AG08396 (cell line): ENCODE measurements at regions not wholly inside any gene's neighbourhood (a gene's known extent, or its start where the extent isn't known, plus 50 kb on each side); places are given as distances from the start of the nearest gene placed in this dataset.

ENCODE experiments used
- DNase-seq: peaks from one replicate; pipeline ENCODE4 v3.0.0; 2012; ENCODE audit warnings: low spot score, mixed read lengths

DNA sequence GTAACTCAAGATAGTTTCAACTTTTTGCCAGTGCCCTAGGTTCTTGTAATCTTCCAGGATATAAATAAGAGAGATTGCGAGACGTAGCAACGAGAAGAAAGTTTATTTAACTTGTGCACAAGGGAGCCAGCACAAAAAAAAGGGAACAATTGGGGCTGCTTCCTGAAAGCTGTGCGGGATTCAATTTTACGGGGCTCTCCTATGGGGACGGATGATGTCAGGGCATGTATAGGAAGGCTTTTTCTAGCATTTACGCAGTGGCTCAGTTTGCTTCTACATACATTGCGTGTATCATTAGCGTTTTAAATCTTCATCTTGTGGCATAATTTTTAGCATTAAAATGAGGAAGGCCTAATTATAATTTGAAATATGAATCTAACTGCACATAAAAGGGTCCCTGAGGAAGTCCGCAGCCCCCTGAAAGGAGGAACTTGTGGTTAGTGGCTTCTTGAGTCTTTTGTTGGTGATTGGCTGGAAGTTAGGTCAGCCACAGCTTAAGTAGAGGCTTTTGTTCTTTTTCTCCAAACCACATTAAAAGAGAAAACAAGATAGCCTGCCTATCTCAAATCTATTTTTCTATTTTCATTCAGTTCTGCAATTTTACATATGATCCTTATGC, 668.2 kb upstream of the NDST4 start:
- DNase-seq: no peak

DNA sequence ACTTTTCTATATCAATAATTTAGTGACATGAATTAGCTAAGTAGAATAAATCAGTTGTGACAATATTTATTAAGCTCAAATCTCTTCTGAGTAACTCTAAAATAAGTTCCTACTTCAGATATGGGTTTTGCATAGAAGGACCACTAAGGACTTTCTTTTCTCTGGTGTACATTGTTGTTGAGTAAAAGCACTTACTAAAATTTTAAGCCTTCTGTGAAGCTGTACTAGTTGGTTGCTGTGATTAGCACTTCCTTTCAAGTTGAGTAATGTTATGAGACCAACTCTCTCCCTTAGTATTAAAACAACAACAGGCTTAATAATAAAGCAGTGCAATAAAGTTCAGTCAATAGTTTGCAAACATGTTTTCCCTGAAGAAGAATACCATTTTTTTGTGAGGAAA, 667.4 kb upstream of the NDST4 start:
- DNase-seq: no peak

DNA sequence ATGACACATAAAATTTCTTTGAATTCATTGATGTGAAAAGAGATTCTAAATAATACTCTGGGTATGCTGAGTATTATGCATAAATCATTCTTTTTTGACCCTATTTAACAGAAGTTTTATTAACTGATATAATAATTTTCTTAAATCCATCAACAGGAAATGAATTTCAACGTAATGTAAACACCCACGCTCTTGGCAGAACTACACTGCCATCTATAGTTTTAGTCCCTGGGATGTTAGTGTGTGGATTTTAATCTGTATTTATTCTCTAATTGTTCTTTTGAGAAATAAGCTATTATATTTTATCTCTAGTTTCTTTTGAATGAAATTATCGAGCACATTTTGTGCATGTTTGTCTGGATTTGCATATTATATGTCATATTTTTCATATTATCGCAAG, 666.8 kb upstream of the NDST4 start:
- no peak for DNase-seq

DNA sequence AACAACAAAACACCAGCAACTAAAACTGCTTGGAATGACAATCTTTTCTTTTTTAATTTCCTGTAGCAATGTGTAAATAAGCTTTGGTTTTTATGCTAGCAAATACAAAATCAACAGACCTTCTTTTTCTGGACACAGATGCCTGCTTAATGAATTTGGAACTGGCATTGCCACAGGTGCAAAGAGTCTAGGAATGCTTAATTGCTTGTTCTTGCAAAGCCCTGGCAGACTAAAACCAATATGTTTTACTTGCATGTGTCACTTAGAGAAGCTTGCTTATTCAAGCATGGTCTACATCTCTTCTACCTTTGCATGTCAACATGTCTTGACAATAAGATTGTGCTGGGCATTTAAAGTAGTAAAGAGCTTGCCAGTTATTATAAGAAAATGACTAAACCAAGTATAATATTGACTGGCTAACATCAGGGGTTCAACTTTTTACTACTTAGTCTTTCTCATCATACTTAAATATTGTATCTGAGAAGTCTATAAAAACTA, 656.7 kb upstream of the NDST4 start:
- no peak for DNase-seq

DNA sequence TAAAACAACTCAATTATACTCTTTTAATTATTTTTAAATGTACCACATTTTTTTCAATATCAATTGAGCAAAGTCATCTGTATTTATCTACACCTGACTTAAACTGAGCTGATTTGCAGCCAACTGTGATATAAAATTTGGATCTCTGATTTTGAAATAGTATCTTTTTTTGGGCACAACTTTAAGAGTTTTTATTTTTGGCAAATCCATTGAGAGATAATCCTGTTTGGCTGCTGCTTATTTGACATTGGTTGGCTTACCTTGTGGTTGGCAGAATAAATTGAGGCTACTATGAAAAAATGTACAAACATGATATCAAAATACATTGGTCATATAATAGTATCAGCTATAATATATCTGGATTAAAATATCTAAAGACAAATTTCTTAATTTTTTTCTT, 656.0 kb upstream of the NDST4 start:
- DNase-seq: no peak

DNA sequence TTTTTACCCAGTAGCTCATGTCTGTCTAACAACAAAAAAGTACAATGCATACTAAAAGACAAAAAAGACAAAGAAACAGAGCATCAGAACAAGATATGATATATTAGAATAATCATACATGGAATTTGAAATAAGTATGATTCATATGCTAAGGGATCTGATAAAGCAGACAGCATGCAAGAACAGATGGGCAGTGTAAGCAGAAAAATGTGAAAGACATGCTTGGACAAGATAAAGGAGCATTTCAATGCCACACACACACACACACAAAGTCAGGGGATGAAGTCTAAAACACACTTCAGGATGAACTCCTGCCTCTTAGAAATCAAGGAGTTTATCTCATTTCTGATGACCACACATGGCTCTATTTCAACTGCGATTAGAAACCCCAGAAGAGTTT, 649.6 kb upstream of the NDST4 start:
- DNase-seq: no peak

DNA sequence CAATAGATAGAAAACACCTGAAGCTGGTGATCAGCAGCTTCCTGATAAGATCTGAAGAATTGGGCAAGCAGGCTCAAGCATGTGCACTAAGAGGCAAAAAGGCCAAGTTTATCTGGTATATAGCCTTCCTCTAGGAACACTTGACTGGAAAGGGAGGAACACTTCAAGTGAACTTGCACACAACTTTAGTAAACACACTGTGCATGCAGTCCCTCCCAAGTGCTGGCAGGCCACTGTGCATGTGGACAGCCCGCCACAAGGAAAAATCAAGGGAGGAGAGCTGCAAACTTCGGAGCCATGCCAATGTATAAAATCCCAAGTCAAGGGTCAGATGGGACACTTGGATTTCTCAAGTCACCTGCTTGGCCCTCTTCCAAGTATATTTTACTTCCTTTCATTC, 645.8 kb upstream of the NDST4 start:
- no peak for DNase-seq

DNA sequence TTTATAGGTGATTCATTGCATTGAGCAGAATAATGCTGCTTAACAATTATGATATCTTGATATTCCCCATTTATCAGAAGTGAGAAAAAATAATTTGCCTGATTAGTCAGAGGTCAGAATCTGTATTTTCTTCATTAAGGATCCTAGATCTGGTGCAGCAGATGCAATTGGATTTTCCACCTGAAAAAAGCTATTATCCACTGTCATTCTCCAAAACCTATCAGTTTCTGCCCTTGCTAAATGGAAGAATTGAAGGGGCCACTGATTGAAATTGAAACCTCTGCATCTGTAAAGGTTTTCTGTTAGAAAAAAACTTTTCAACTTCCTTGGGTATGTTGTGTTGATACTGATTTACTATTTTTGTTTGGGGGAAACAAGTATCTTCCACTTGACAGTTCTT, 636.0 kb upstream of the NDST4 start:
- no peak for DNase-seq

DNA sequence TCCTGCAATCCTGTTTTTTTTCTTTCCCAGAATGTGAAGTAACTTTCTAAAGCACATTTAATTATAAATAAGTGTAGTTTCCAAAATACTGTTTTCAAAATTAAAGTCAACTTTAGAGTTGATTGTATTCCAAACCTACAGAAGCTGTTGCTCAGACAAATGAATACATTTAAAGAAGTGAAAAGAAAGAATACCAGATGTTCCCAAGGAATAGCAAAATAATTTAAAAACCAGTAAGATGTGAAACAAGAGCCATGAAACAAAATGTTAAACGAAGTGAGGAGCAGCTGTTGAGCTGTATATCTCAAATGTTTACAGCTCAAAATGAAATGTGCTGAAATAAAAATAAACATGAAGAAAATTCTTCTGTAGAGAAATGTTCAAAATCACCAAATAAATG, 627.4 kb upstream of the NDST4 start:
- no peak for DNase-seq

DNA sequence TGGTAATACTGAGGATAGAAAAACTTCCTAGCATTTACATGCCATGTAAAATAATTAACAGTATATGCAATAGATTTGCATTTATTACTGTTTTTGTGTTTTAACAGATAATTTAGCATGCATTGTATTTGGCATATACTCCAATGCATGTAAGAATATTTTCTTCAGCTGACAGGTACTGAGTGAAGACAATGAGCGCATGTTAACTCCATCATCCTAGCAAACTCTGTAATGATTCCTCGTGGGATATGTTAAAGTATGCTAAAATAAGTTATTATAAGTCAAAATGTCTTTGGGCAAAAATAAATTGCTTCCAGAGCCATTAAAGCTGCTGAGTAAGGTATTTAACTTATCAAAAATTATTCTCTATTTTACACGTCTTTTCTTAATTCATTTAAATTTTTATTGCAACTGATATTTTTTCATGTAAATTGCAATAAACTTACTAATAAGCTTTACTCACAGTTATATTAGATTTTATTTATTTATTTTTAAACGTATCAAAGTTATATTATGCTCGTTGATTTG, 616.4 kb upstream of the NDST4 start:
- DNase-seq: no peak

DNA sequence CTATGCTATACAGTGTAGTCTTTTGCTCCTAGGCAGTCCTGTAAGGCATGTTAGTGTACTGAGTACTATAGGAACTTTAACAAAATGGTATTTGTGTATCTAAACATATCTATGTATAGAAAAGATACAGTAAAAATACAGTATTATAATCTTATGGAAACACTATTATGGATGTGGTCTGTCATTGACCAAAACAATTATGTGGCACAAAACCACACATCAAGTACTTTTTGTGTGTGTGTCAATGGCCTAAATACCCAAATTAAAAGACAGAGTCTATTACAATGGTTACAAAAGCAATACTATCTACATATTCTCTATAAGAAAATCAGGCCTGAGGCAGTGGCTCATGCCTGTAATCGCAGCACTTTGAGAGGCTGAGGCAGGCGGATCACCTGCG, 610.2 kb upstream of the NDST4 start:
- no peak for DNase-seq

DNA sequence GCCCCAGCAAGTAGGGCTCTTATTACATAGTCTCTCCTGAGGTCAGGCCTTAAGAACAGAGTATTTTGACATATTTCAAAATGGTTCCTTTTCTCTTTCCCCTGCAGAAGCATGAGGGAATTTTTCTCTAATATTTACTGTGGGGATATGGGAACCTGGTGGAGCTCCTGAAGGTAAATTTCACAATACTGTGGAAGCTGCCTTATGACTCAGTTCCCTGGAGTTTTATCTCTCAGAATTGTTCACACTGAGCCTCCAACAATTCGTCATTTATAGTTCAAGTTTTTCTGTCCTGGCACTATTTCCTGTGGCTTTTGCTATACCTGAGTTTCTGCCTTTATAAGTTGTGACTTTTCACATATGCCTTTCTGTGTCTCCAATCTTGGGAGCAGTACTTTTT, 607.2 kb upstream of the NDST4 start:
- DNase-seq: no peak

DNA sequence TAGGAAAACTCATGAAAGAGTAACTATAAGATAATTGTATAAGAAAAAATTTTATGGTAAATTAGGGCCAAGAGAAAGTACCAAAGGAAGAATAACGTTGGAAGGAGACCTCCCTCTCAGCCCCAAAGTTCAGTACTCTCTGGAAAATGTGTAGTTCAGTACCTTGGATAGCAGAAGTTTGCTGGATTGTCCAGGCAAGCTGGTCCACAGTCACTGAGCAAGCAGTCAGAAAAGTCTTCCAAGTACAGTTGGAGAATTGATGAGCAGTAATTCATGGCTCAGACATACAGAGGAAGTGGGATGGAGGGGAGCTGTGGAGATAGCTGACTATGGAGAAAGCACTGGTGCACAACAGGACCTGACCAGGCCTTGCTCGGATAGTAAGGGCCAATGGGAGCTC, 598.2 kb upstream of the NDST4 start:
- no peak for DNase-seq

DNA sequence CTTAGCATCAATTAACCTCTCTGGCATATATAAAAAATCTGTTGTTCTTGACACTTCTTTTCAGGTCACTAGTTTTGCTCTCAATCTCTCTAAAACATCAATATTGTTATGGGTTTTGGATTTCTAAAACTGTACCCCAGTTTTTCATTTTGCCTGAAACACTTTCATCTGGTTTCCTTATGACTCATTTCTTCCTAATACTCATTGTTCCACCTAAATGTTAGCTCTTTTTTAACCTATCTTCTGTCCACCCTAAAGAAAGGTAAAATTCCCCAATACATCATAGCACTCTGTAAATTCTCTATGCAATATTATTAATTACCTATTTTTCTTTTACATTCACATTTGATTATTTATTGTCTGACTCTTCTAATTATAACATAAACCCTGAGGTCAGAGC, 575.5 kb upstream of the NDST4 start:
- no peak for DNase-seq

DNA sequence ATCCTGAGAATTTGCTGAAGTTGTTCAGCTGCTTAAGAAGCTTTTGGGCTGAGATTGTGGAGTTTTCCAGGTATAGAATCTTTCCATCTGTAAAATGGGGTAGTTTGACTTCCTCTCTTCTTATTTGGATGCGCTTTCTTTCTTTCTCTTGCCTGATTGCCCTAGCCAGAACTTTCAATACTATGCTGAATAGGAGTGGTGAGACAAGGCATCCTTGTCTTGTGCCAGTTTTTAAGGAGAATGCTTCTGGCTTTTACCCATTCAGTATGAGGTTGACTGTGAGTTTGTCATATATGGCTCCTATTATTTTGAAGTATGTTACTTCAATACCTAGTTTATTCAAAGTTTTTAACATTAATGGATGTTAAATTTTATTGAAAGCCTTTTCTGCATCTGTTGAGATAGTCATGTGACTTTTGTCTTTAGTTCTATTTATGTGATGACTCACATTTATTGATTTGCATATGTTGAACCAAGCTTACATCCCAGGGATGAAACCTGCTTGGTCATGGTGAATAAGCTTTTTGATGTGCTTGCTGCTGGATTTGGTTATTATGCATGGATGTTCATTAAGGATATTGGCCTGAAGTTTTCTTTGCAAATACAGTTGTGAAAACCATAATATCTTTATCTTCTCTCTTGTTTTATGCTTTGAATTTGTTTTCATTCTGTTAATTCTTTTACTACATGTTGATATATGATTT, 573.8 kb upstream of the NDST4 start:
- DNase-seq: no peak

DNA sequence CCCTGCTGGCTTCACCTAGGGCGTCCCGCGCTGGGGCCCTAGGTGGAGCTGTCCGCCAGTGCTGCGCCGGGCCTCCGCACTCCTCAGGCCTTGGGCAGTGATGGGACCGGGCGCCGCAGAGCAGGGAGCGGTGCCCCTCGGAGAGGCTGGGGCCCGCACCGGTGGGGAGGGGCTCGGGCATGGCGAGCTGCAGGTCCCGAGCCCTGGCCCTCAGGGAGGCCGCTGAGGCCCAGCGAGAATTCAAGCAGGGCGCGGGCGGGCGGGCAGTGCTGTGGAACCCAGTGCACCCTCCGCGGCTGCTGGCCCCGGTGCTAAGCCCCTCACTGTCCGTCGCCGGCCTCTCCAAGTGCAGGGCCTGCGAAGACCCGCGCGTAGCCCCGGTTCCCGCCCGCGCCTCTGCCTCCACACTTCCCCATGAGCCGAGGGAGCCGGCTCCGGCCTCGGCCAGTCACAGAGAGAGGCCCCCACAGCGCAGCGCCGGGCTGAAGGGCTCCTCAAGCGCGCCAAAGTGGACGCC, 565.1 kb upstream of the NDST4 start:
- DNase-seq: no peak

DNA sequence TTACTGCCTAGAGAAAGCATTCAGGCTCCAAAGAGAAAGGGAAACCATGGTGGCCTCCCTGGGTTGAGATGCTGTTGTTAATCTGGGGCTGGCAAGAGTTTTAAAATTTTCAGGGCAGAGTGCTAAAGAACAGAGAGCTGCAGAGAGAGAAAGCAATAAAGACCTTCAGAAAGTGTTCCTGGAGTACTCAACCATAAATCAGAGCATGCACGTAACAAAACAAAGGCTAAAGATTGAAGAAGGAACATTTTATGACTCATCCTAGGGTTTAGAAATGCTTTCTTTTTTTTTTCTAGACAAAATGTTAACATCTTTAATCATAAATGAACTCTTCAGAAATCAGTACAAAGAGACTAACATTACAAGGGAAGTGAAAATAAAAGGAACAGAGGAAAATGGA, 562.3 kb upstream of the NDST4 start:
- no peak for DNase-seq

DNA sequence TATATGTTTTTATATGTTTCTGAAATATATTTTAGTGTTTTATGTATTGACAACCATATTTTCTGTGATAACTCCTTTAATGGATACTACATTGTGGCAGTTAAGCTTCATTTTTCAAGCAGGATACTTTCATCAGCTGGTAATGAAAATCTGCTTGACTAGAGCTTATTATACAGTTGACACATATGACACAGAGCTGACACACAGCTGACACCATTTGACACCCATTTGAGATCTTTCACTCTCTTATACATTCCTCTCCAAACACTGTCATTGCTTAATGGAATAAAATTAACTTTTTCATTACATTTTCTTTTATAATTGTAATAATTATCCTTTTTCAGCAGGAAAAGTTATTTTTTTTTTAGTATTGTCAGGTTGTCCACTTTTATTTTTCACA, 561.1 kb upstream of the NDST4 start:
- DNase-seq: no peak

DNA sequence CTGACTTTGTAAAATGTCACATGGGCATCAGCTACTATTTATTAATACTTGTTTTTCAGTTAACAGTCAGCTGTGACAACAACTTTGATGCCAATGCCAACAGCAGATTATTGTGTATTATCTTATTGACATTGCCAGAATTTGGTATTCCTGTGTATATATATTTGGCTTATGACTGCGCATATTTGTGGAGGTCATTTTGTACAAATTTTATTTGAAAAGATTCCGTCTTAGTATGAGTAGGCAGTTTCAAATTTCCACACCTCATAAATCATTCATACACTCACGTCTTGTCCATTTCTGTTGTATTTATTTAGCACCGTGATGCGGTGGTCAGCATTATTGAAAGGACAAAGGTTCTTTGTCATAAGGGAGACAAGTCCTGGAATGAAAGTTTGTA, 558.2 kb upstream of the NDST4 start:
- DNase-seq: no peak

DNA sequence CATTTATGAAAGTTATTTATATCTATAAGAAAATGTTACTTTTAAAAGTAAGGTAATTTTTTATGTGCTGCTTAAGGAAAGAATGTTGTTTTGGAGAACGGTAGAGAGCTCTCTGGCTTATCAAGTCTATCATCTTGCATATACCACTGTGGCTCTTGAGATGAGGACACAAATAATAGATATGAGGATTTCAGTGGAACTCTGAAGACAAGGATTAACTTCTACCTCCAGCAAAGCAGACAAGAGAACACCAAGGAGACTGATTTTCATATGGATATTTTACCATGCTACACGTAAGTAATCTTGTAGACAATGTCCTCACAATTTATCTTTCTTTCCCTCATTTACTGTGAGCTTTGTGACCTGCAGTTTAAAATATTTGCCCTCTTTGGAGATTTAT, 557.5 kb upstream of the NDST4 start:
- DNase-seq: no peak

DNA sequence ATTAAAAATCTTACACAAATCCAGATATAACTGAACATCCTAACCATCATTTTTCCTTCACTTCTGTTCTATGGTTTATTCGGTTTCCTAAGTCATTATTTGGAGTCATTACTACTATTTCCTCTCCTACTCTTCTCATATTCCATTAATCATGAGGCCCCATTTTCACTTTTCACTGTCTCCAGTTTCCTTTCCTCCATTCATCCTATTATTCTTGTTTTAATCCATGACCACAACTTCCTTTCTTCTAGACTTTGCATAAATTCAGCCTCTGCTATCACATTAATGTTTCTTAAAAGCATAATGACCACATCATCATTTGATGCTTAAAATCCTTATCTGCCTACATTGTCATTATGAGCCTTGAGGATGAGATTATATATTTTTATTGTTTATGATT, 555.0 kb upstream of the NDST4 start:
- no peak for DNase-seq

DNA sequence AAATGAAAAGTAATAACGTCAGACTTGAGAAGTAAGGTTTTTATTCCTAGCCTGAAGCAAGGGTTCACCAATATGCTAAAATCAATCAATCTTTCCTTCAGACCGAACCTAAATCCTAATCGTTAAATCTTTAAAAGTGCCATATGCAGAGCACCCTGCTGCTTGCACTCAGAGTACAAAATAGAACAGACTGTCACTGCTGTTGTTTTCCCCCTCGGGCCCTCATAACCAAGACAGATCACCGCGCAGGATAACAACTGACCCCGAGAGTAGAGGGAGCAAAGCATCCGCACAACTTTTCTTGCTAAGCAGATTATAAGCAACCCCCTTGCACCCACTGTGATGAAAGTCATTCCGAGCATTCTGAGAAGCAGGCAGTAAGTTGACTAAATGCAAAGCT, 550.9 kb upstream of the NDST4 start:
- DNase-seq: no peak

DNA sequence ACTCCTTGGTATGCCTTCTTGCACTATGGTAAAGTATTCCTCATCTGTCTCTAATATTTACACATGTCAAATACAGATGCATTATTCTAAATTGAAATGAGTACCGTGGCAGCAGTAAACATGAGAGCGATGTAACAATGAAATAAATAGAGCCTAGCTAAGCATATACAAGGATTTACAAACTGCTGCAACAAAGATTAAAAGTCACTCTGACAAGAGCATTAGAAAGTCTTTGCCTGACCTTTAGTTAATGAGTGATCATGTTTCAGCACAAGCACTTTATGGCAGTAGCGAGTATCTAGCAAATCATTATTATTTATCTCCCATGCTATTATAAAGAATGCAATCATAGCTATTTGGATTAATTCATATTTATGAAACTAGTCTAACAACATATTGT, 547.0 kb upstream of the NDST4 start:
- DNase-seq: no peak
